NT2/D1 (cell line): ENCODE measurements at regions not wholly inside any gene's neighbourhood (a gene's known extent, or its start where the extent isn't known, plus 50 kb on each side); places are given as distances from the start of the nearest gene placed in this dataset.

Experiments
- SUZ12 ChIP-seq: IDR thresholded peaks from 2 replicates; pipeline ENCODE4 v1.6.1; 2011; ENCODE audit not compliant: insufficient read length, insufficient read depth; ENCODE audit errors: extremely low read depth
- ZNF274 ChIP-seq: IDR thresholded peaks from 2 replicates; pipeline ENCODE4 v1.6.1; 2011; ENCODE audit warnings: mild to moderate bottlenecking, low read depth, low read length

DNA sequence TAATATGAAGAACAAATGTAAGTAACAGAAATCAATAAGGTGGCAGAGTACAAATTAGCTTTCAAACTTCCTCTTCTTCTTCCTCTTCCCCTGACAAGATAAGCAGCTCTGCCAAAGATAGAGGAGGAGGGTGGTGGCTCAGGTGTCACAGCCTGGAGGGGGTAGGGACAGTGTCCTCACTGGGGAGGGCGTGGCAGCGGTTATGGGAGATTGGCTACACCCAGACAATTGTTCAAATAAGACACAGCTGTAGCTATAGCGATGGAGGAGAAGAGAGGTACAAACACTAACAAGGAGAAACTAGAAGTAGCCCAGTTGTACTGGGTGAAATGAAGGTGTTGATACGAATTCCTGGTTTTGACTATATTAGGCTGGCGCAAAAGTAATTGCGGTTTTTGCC, 198.5 kb downstream of the TBXT start:
- TF ChIP-seq SUZ12: no peak
- TF ChIP-seq ZNF274: no peak
